OCI-LY7 (cell line): ENCODE measurements at regions not wholly inside any gene's neighbourhood (a gene's known extent, or its start where the extent isn't known, plus 50 kb on each side); places are given as distances from the start of the nearest gene placed in this dataset.

ENCODE experiments used
- BruUV-seq: library from RNA; stranded (reverse); fragments of 400-500 nt; replicated peaks from 2 replicates; lab custom pipeline; 2021; lab: Mats Ljungman, UMichigan
- CTCF ChIA-PET: fragments of 300-600 bp; sonication (Branson Sonifier 250); formaldehyde crosslinking; loops from one replicate; lab custom pipeline; 2022; ENCODE audit warnings: antibody characterized with exemption; ENCODE audit not compliant: unreplicated experiment; lab: Charles Lee
- POLR2A ChIA-PET: fragments of 300-600 bp; sonication (Branson Sonifier 250); formaldehyde crosslinking; loops from one replicate; lab custom pipeline; 2022; ENCODE audit warnings: antibody characterized with exemption; lab: Charles Lee
- DNase-seq: peaks from one replicate; pipeline ENCODE4 v3.0.0-alpha.2; 2015; ENCODE audit warnings: low spot score
- H2AFZ ChIP-seq: fragments of 200-600 bp; sonication (generic), shearing (Covaris generic); 2 replicates; pipeline ENCODE4 v1.6.1; 2014; ENCODE audit warnings: mild to moderate bottlenecking, antibody characterized with exemption, low read length, moderate library complexity
- H3K27ac ChIP-seq: fragments of 200-600 bp; sonication (generic); 2 replicates; pipeline ENCODE4 v1.5.1; 2014; ENCODE audit warnings: mixed run types, low read depth, mild to moderate bottlenecking, moderate library complexity, low read length, inconsistent platforms; ENCODE audit not compliant: poor library complexity, severe bottlenecking
- H3K36me3 ChIP-seq: fragments of 200-600 bp; sonication (generic); 2 replicates; pipeline ENCODE4 v1.6.1; 2014; ENCODE audit warnings: mild to moderate bottlenecking, antibody characterized with exemption, low read length, moderate library complexity, mixed read lengths; ENCODE audit not compliant: insufficient read depth
- H3K4me1 ChIP-seq: fragments of 200-600 bp; sonication (generic); 2 replicates; pipeline ENCODE4 v1.5.1; 2014; ENCODE audit warnings: mild to moderate bottlenecking, low read length; ENCODE audit not compliant: insufficient read depth, poor library complexity, severe bottlenecking
- H3K4me2 ChIP-seq: fragments of 200-600 bp; sonication (generic); 2 replicates; pipeline ENCODE4 v1.6.1; 2014; ENCODE audit warnings: mild to moderate bottlenecking, low read length
- H3K4me3 ChIP-seq: fragments of 200-600 bp; sonication (generic); 2 replicates; pipeline ENCODE4 v1.5.1; 2014; ENCODE audit warnings: mild to moderate bottlenecking, low read depth, low read length; ENCODE audit not compliant: poor library complexity, severe bottlenecking
- H3K79me2 ChIP-seq: fragments of 200-600 bp; sonication (generic); 2 replicates; pipeline ENCODE4 v1.6.1; 2016; ENCODE audit warnings: low read depth, mild to moderate bottlenecking, low read length, moderate library complexity, mixed read lengths; ENCODE audit not compliant: insufficient read depth
- H3K9me2 ChIP-seq: fragments of 200-600 bp; sonication (generic); 2 replicates; pipeline ENCODE4 v1.6.1; 2016; ENCODE audit warnings: mild to moderate bottlenecking, low read length, mixed read lengths; ENCODE audit not compliant: insufficient read depth
- H3K9me3 ChIP-seq: fragments of 200-600 bp; sonication (generic); 2 replicates; pipeline ENCODE4 v1.6.1; 2014; ENCODE audit warnings: mild to moderate bottlenecking, mixed run types, low read length, mixed read lengths
- H4K20me1 ChIP-seq: fragments of 200-600 bp; sonication (generic); 2 replicates; pipeline ENCODE4 v1.6.1; 2014; ENCODE audit warnings: mild to moderate bottlenecking, antibody characterized with exemption, low read length, moderate library complexity, mixed read lengths; ENCODE audit not compliant: insufficient read depth
- CTCF ChIP-seq: fragments of 200-600 bp; sonication (generic); conservative IDR thresholded peaks from 2 replicates; pipeline ENCODE4 v1.5.1; 2014; ENCODE audit warnings: mild to moderate bottlenecking, antibody characterized with exemption, low read length, moderate library complexity, mixed read lengths
- EZH2phosphoT487 ChIP-seq: fragments of 200-600 bp; sonication (generic); IDR thresholded peaks from 2 replicates; pipeline ENCODE4 v1.6.1; 2018; ENCODE audit warnings: low read depth, borderline replicate concordance, mild to moderate bottlenecking, mixed run types, antibody characterized with exemption, low read length, moderate library complexity, mixed read lengths
- intact Hi-C: fragments of 100-400 bp; cut with micrococcal nuclease; formaldehyde crosslinking; loops from one replicate; pipeline ENCODE4 v1.10.0; 2022; ENCODE audit not compliant: unreplicated experiment

GRCh38 chr3:164419220-164419619 is 659.1 kb downstream of the SI start:
- BruUV-seq = no TSS peak
- intact Hi-C loops = loop anchor here (1.0 kb wide), 1 partner anchor 25 kb away; no protein-coding TSS in a partner anchor
- ChIA-PET CTCF (no interaction called here), POLR2A (no interaction called here)
- Histone ChIP-seq H4K20me1 (no peaks in the 10 kb centered on the region), H3K27ac (no peak overlapping the region), H3K79me2 (no peaks in the 10 kb centered on the region), H3K4me3 (no peak overlapping the region), H3K9me3 (no peaks in the 10 kb centered on the region), H3K4me2 (no peak overlapping the region), H3K4me1 (no peaks in the 10 kb centered on the region), H3K9me2 (no peaks in the 10 kb centered on the region), H2AFZ (no peak overlapping the region), H3K36me3 (no peaks in the 10 kb centered on the region)
- DNase-seq = no peak
- TF ChIP-seq CTCF = no peak
- TF ChIP-seq EZH2phosphoT487 = no peak

GRCh38 chr3:164418414-164418813 is 659.9 kb downstream of the SI start:
- ChIA-PET POLR2A (no interaction called here), CTCF (no interaction called here)
- no peaks in the 10 kb centered on the region for H3K9me2 ChIP-seq
- no peaks in the 10 kb centered on the region for H3K4me1 ChIP-seq
- H2AFZ ChIP-seq = no peak overlapping the region
- H3K79me2 ChIP-seq = no peaks in the 10 kb centered on the region
- no peaks in the 10 kb centered on the region for H3K36me3 ChIP-seq
- TF ChIP-seq EZH2phosphoT487 (no peak), CTCF (no peak)
- H3K4me2 ChIP-seq = no peak overlapping the region
- H3K27ac ChIP-seq = no peak overlapping the region
- H4K20me1 ChIP-seq = no peaks in the 10 kb centered on the region
- no peak for DNase-seq
- no peaks in the 10 kb centered on the region for H3K9me3 ChIP-seq
- BruUV-seq = no TSS peak
- intact Hi-C loops = no loop called here
- H3K4me3 ChIP-seq = no peak overlapping the region

GRCh38 chr3:164417955-164418354 is 660.3 kb downstream of the SI start:
- DNase-seq = no peak
- H3K4me2 ChIP-seq = no peak overlapping the region
- no peak overlapping the region for H2AFZ ChIP-seq
- ChIA-PET CTCF (no interaction called here), POLR2A (no interaction called here)
- H4K20me1 ChIP-seq = no peaks in the 10 kb centered on the region
- BruUV-seq = no TSS peak
- no peaks in the 10 kb centered on the region for H3K4me1 ChIP-seq
- no peak overlapping the region for H3K4me3 ChIP-seq
- no peaks in the 10 kb centered on the region for H3K79me2 ChIP-seq
- no peak overlapping the region for H3K27ac ChIP-seq
- no peaks in the 10 kb centered on the region for H3K9me3 ChIP-seq
- intact Hi-C loops = no loop called here
- TF ChIP-seq EZH2phosphoT487 (no peak), CTCF (no peak)
- H3K36me3 ChIP-seq = no peaks in the 10 kb centered on the region
- H3K9me2 ChIP-seq = no peaks in the 10 kb centered on the region
